ENCODE measurements at regions not wholly inside any gene's neighbourhood (a gene's known extent, or its start where the extent isn't known, plus 50 kb on each side); places are given as distances from the start of the nearest gene placed in this dataset.

- DNase-seq = no peak
These were observed 391.7 kb upstream of the SALL3 start for GRCh38 chr18:78587626-78588600.

GRCh38 chr18:78589916-78590437, 389.6 kb upstream of the SALL3 start:
- no peak for DNase-seq

- DNase-seq = no peak
These were observed 384.2 kb upstream of the SALL3 start for GRCh38 chr18:78595453-78595852.

GRCh38 chr18:78595924-78596573, 383.6 kb upstream of the SALL3 start:
- DNase-seq = no peak

- DNase-seq = no peak
These were observed 382.7 kb upstream of the SALL3 start for GRCh38 chr18:78596794-78597345.

GRCh38 chr18:78601349-78601748, 378.3 kb upstream of the SALL3 start:
- DNase-seq = no peak

- DNase-seq = no peak
These were observed 377.7 kb upstream of the SALL3 start for GRCh38 chr18:78601923-78602322.

GRCh38 chr18:78602430-78602829, 377.2 kb upstream of the SALL3 start:
- DNase-seq = no peak

- no peak for DNase-seq
These were observed 376.3 kb upstream of the SALL3 start for GRCh38 chr18:78603102-78603983.

GRCh38 chr18:78605255-78605654, 374.4 kb upstream of the SALL3 start:
- DNase-seq = no peak

- no peak for DNase-seq
These were observed 372.4 kb upstream of the SALL3 start for GRCh38 chr18:78607221-78607620.

GRCh38 chr18:78607784-78608183, 371.8 kb upstream of the SALL3 start:
- DNase-seq = no peak

- no peak for DNase-seq
These were observed 369.4 kb upstream of the SALL3 start for GRCh38 chr18:78610179-78610578.

- DNase-seq = no peak
These were observed 368.3 kb upstream of the SALL3 start for GRCh38 chr18:78611201-78611800.

- DNase-seq = no peak
These were observed 367.7 kb upstream of the SALL3 start for GRCh38 chr18:78611869-78612268.

- DNase-seq = no peak
These were observed 367.3 kb upstream of the SALL3 start for GRCh38 chr18:78612318-78612717.

- DNase-seq = no peak
These were observed 366.8 kb upstream of the SALL3 start for GRCh38 chr18:78612801-78613200.

GRCh38 chr18:78618726-78619125, 360.9 kb upstream of the SALL3 start:
- no peak for DNase-seq

- DNase-seq = no peak
These were observed 359.8 kb upstream of the SALL3 start for GRCh38 chr18:78619854-78620253.

- DNase-seq = no peak
These were observed 359.3 kb upstream of the SALL3 start for GRCh38 chr18:78620326-78620725.

GRCh38 chr18:78621141-78621755, 358.4 kb upstream of the SALL3 start:
- no peak for DNase-seq

All from CD4-positive, alpha-beta T cell treated with Interleukin-15 for 1 hour (primary cell).